ENCODE measurements at regions not wholly inside any gene's neighbourhood (a gene's known extent, or its start where the extent isn't known, plus 50 kb on each side); places are given as distances from the start of the nearest gene placed in this dataset.
"Not testable (repeated sequence)": the region's sequence is repeated elsewhere in the genome, so short reads cannot be mapped to it uniquely, and the experiment has no call there.

- Mint-ChIP-seq H3K4me3 (no peak overlapping the region), H3K27ac (no peak overlapping the region), H3K36me3 (ENCODE audit: low read depth) (no peaks in the 10 kb centered on the region), H3K9me3 (peaks cover 14% of the 10 kb centered on the region), H3K27me3 (ENCODE audit: low read depth) (no peaks in the 10 kb centered on the region), H3K4me1 (ENCODE audit: low read depth) (no peaks in the 10 kb centered on the region)
- DNase-seq (ENCODE audit: low spot score) = no peak
Observed at GRCh38 chr2:208686665-208687064, 280.1 kb downstream of the PTH2R start.

- not testable (repeated sequence) for DNase-seq (ENCODE audit: low spot score); H3K27me3 Mint-ChIP-seq (ENCODE audit: low read depth); H3K4me1 Mint-ChIP-seq (ENCODE audit: low read depth); H3K36me3 Mint-ChIP-seq (ENCODE audit: low read depth); H3K4me3 Mint-ChIP-seq; H3K27ac Mint-ChIP-seq
- peaks cover 13% of the 10 kb centered on the region for H3K9me3 Mint-ChIP-seq
Observed at GRCh38 chr2:208687720-208688119, 281.1 kb downstream of the PTH2R start.

DNA sequence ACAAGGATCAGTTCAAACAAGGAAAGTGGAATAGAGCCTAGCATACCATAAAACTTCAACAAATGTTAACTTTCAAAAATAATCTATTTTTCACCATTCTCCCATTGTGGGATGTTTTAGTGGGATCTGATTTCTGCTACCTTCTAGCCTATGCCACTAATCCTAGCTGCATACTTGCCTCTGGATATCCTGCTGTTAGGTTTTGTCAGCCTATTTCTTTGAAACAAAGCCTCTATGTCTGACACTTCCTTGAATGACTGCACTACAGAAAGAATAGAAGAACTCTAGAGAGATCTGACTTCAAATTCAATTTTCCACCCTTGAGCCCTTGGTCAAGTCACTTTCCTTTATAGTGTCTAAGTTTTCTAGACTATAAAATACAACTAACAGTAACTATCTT is 291.5 kb downstream of the PTH2R start:
- Mint-ChIP-seq H3K36me3 (ENCODE audit: low read depth) (no peaks in the 10 kb centered on the region), H3K9me3 (no peaks in the 10 kb centered on the region), H3K27ac (no peak overlapping the region), H3K4me3 (no peak overlapping the region), H3K4me1 (ENCODE audit: low read depth) (no peaks in the 10 kb centered on the region), H3K27me3 (ENCODE audit: low read depth) (no peaks in the 10 kb centered on the region)
- DNase-seq (ENCODE audit: low spot score) = no peak

DNA sequence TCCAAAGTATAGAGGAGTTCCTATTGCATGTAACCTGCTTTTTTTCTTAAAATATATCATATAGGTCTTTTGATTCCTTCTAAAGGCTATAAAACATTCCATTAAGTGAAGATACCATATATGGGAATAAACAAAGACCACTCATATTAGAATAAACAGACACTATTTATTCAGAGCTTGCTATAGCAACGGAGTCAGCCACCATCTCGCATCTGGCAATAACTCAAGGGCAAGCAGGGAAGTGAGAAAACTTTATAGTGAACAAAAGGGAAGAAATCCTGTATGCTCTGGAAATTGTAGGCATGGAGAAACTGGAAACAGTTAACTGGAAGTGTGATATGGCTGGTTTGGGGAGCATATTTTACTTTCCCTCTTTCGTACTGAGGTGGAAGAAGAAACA is 301.9 kb downstream of the PTH2R start:
- Mint-ChIP-seq H3K4me3 (no peak overlapping the region), H3K27me3 (ENCODE audit: low read depth) (no peaks in the 10 kb centered on the region), H3K9me3 (no peaks in the 10 kb centered on the region), H3K4me1 (ENCODE audit: low read depth) (no peaks in the 10 kb centered on the region), H3K36me3 (ENCODE audit: low read depth) (no peaks in the 10 kb centered on the region), H3K27ac (no peak overlapping the region)
- no peak for DNase-seq (ENCODE audit: low spot score)

DNA sequence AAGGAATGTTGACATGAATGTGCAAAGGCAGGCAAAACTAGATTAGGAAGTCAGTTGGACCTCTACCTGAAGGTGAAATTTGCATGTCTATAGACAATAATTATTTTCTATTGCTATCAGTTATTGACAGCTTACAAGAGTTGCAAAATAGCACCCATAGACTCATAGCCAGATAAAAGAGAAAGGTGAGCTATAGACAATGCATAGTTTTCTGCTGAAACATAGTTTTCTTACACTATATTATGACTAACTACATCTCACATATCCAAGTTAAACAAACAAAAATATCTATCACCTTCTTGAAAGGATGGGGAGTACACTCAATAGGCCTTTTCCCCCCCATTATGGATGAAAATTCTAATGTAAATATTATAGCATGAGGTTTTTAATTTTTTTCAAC is 305.0 kb downstream of the PTH2R start:
- Mint-ChIP-seq H3K4me3 (no peak overlapping the region), H3K4me1 (ENCODE audit: low read depth) (no peaks in the 10 kb centered on the region), H3K27ac (no peak overlapping the region), H3K36me3 (ENCODE audit: low read depth) (no peaks in the 10 kb centered on the region), H3K9me3 (no peaks in the 10 kb centered on the region), H3K27me3 (ENCODE audit: low read depth) (no peaks in the 10 kb centered on the region)
- DNase-seq (ENCODE audit: low spot score) = no peak

- no peaks in the 10 kb centered on the region for H3K4me1 Mint-ChIP-seq (ENCODE audit: low read depth)
- no peak for DNase-seq (ENCODE audit: low spot score)
- H3K27me3 Mint-ChIP-seq (ENCODE audit: low read depth) = no peaks in the 10 kb centered on the region
- no peaks in the 10 kb centered on the region for H3K9me3 Mint-ChIP-seq
- no peak overlapping the region for H3K27ac Mint-ChIP-seq
- H3K36me3 Mint-ChIP-seq (ENCODE audit: low read depth) = no peaks in the 10 kb centered on the region
- H3K4me3 Mint-ChIP-seq = no peak overlapping the region
Observed at GRCh38 chr2:208713066-208713745, 306.6 kb downstream of the PTH2R start.

DNA sequence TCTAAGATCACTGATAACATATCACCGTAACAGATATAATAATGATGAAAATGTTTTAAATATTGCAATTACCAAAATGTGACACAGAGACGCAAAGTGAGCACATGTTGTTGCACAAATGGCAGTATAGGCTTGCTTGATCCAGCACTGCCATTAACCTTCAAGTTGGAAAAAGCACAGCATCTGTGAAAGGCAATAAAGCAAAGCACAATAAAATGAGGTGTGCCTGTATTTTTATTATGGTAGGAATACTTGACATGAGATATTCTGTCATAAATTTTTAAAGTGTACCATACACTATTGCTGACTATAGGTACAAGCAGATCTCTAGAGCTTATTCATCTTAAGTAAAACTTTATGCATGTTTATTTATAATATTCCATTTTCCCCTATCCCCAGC is 312.2 kb downstream of the PTH2R start:
- no peak overlapping the region for H3K4me3 Mint-ChIP-seq
- no peak overlapping the region for H3K27ac Mint-ChIP-seq
- no peaks in the 10 kb centered on the region for H3K36me3 Mint-ChIP-seq (ENCODE audit: low read depth)
- no peak for DNase-seq (ENCODE audit: low spot score)
- H3K27me3 Mint-ChIP-seq (ENCODE audit: low read depth) = no peaks in the 10 kb centered on the region
- H3K4me1 Mint-ChIP-seq (ENCODE audit: low read depth) = no peaks in the 10 kb centered on the region
- no peaks in the 10 kb centered on the region for H3K9me3 Mint-ChIP-seq

DNA sequence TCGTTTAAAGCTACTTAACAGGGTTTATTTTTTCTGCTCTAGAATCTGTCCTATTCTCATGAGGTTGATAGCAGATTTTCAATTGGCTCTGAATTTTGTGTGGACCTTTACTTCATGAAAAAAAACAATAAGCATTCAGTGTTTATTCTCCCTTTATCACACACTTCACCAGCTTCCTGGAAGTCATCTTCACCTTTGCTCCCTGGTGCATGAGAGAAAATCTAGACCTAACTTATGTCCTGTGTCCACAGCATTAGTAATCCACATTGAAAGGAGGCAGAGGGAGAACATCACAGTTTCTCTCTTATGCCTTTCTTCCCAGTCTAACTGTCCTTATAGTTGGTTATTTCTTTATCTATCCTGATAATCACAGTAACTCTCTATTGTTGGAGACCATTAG is 316.1 kb downstream of the PTH2R start:
- H3K27me3 Mint-ChIP-seq (ENCODE audit: low read depth) = no peaks in the 10 kb centered on the region
- no peaks in the 10 kb centered on the region for H3K36me3 Mint-ChIP-seq (ENCODE audit: low read depth)
- DNase-seq (ENCODE audit: low spot score) = no peak
- no peak overlapping the region for H3K27ac Mint-ChIP-seq
- no peak overlapping the region for H3K4me3 Mint-ChIP-seq
- no peaks in the 10 kb centered on the region for H3K4me1 Mint-ChIP-seq (ENCODE audit: low read depth)
- H3K9me3 Mint-ChIP-seq = no peaks in the 10 kb centered on the region

DNA sequence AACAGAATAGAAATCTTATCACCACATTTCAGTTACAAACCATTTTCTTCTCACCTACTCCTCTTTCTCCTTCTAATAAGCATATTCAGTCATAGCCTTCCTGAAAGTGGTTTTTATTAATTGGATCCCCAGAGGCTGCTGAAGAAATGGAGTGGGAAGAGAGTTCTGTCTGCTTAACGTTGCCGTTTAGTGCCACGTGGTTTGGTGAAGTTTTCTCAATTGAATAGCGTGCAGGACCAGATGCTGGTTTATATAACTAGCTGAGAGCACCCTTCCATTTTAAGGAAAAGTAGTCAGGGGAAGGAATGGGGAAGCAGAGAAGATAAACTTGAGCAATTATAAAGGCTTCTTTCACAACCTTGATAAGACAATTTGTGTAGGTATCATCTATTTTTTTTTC is 318.7 kb downstream of the PTH2R start:
- no peaks in the 10 kb centered on the region for H3K27me3 Mint-ChIP-seq (ENCODE audit: low read depth)

GRCh38 chr2:208726242-208726641 is 319.6 kb downstream of the PTH2R start:
- Mint-ChIP-seq H3K9me3 (peaks cover 7% of the 10 kb centered on the region), H3K27me3 (ENCODE audit: low read depth) (no peaks in the 10 kb centered on the region), H3K4me3 (no peak overlapping the region)

More for the DNA sequence above, 318.7 kb downstream of the PTH2R start:
- no peaks in the 10 kb centered on the region for H3K4me1 Mint-ChIP-seq (ENCODE audit: low read depth)
- H3K4me3 Mint-ChIP-seq = no peak overlapping the region
- H3K9me3 Mint-ChIP-seq = peaks cover 3% of the 10 kb centered on the region
- DNase-seq (ENCODE audit: low spot score) = no peak
- H3K27ac Mint-ChIP-seq = no peak overlapping the region
- no peaks in the 10 kb centered on the region for H3K36me3 Mint-ChIP-seq (ENCODE audit: low read depth)

GRCh38 chr2:208751663-208752415 is 345.2 kb downstream of the PTH2R start:
- not testable (repeated sequence) for H3K4me3 Mint-ChIP-seq; DNase-seq (ENCODE audit: low spot score); H3K27me3 Mint-ChIP-seq (ENCODE audit: low read depth); H3K36me3 Mint-ChIP-seq (ENCODE audit: low read depth); H3K27ac Mint-ChIP-seq; H3K4me1 Mint-ChIP-seq (ENCODE audit: low read depth)
- peaks cover 24% of the 10 kb centered on the region for H3K9me3 Mint-ChIP-seq

More at GRCh38 chr2:208726242-208726641, 319.6 kb downstream of the PTH2R start:
- no peak overlapping the region for H3K27ac Mint-ChIP-seq
- H3K36me3 Mint-ChIP-seq (ENCODE audit: low read depth) = no peaks in the 10 kb centered on the region
- no peak for DNase-seq (ENCODE audit: low spot score)
- H3K4me1 Mint-ChIP-seq (ENCODE audit: low read depth) = no peaks in the 10 kb centered on the region

GRCh38 chr2:208757364-208757763 is 350.8 kb downstream of the PTH2R start:
- H3K9me3 Mint-ChIP-seq = peaks cover 25% of the 10 kb centered on the region
- H3K27ac Mint-ChIP-seq = no peak overlapping the region
- no peaks in the 10 kb centered on the region for H3K36me3 Mint-ChIP-seq (ENCODE audit: low read depth)
- no peaks in the 10 kb centered on the region for H3K4me1 Mint-ChIP-seq (ENCODE audit: low read depth)
- no peaks in the 10 kb centered on the region for H3K27me3 Mint-ChIP-seq (ENCODE audit: low read depth)
- no peak overlapping the region for H3K4me3 Mint-ChIP-seq
- no peak for DNase-seq (ENCODE audit: low spot score)

DNA sequence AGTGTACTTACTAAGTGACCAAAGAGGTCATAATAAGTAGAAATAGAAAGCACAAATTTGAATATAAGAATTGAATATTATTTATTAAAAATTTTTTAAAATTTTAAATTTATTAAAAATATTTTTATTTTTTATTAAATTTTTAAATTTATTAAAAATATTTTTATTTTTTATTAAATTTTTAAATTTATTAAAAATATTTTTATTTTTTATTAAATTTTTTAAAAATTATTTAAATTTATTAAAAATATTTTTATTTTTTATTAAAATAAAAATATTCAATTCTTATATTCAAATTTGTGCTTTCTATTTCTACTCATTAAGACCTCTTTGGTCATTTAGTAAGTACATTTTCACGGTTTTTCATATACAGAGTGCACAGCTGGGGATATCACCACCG is 366.5 kb downstream of the PTH2R start:
- H3K27ac Mint-ChIP-seq; H3K4me1 Mint-ChIP-seq (ENCODE audit: low read depth); H3K27me3 Mint-ChIP-seq (ENCODE audit: low read depth); H3K4me3 Mint-ChIP-seq; H3K9me3 Mint-ChIP-seq; DNase-seq (ENCODE audit: low spot score); H3K36me3 Mint-ChIP-seq (ENCODE audit: low read depth): not testable (repeated sequence)

GRCh38 chr2:208781166-208781565 is 374.6 kb downstream of the PTH2R start:
- Mint-ChIP-seq H3K4me1 (ENCODE audit: low read depth) (no peaks in the 10 kb centered on the region), H3K27me3 (ENCODE audit: low read depth) (no peaks in the 10 kb centered on the region), H3K9me3 (no peaks in the 10 kb centered on the region), H3K36me3 (ENCODE audit: low read depth) (no peaks in the 10 kb centered on the region), H3K4me3 (no peak overlapping the region), H3K27ac (no peak overlapping the region)
- DNase-seq (ENCODE audit: low spot score) = no peak

DNA sequence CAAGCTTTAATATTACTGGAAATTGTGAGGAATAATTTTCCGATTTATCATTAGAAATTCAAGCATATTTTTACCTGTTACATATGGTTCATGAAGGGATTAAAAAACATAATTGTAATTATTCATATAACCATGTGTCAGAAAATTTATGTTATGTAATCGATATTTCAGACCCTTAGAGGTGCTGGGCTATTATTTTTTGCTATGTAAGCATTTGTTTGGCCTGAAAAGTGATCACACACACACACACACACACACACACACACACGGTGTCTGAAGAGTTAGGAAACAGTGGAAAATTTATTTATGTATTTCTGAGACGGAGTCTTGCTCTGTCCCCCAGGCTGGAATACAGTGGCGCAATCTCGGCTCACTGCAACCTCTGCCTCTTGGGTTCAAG is 375.5 kb downstream of the PTH2R start:
- H3K4me1 Mint-ChIP-seq (ENCODE audit: low read depth) = no peaks in the 10 kb centered on the region
- peaks cover 2% of the 10 kb centered on the region for H3K9me3 Mint-ChIP-seq
- H3K27ac Mint-ChIP-seq = no peak overlapping the region
- H3K36me3 Mint-ChIP-seq (ENCODE audit: low read depth) = no peaks in the 10 kb centered on the region
- no peak overlapping the region for H3K4me3 Mint-ChIP-seq
- H3K27me3 Mint-ChIP-seq (ENCODE audit: low read depth) = no peaks in the 10 kb centered on the region
- no peak for DNase-seq (ENCODE audit: low spot score)

Measured in T-helper 2 cell treated with Interferon-gamma antibody and Interleukin-4, amounts not matched to agents 5 μg/mL and 100 μg/mL, for 36 hours (primary cell).